H1 (cell line): ENCODE measurements at regions not wholly inside any gene's neighbourhood (a gene's known extent, or its start where the extent isn't known, plus 50 kb on each side); places are given as distances from the start of the nearest gene placed in this dataset.

ENCODE experiments used
- CTCF ChIA-PET: fragments of 300-600 bp; sonication (Branson Sonifier 250); formaldehyde crosslinking; loops from one replicate; lab custom pipeline; 2021; ENCODE audit not compliant: partially characterized antibody; lab: Charles Lee
- POLR2A ChIA-PET: fragments of 300-600 bp; sonication (Branson Sonifier 250); formaldehyde crosslinking; loops from one replicate; lab custom pipeline; 2021; ENCODE audit warnings: inconsistent platforms; ENCODE audit not compliant: partially characterized antibody; lab: Charles Lee
- DNase-seq, 2 experiments: peaks; one replicate each; pipeline versions ENCODE4 v3.0.0 to v3.0.0-alpha.2; 2010 to 2022; ENCODE audit warnings: low spot score in 2 of 2, low read depth in 1 of 2, mixed read lengths in 1 of 2
- FAIRE-seq: peaks from 2 replicates; lab custom pipeline; 2011; peaks lifted over from hg19 to GRCh38; lab: Jason Lieb, UNC
- H2AFZ ChIP-seq: 2 replicates; pipeline ENCODE4 v1.8.1; 2012; ENCODE audit warnings: low read length, inconsistent platforms
- H2AK5ac ChIP-seq: 2 replicates; pipeline ENCODE4 v1.6.1; 2013; ENCODE audit warnings: low read depth, low read length
- H2BK120ac ChIP-seq: replicated peaks from 2 replicates; pipeline ENCODE3; 2013; ENCODE audit warnings: low read depth, low read length, inconsistent platforms
- H2BK12ac ChIP-seq: 2 replicates; pipeline ENCODE4 v1.6.1; 2013; ENCODE audit warnings: low read depth, low read length
- H2BK15ac ChIP-seq: 2 replicates; pipeline ENCODE4 v1.6.1; 2013; ENCODE audit warnings: low read length
- H2BK20ac ChIP-seq: 2 replicates; pipeline ENCODE4 v1.6.1; 2013; ENCODE audit warnings: low read length
- H2BK5ac ChIP-seq: 2 replicates; pipeline ENCODE4 v1.6.1; 2013; ENCODE audit warnings: low read depth, low read length
- H3K14ac ChIP-seq: 2 replicates; pipeline ENCODE4 v1.6.1; 2013; ENCODE audit warnings: inconsistent platforms; ENCODE audit not compliant: insufficient read length
- H3K18ac ChIP-seq: 2 replicates; pipeline ENCODE4 v1.6.1; 2013; ENCODE audit warnings: low read length; ENCODE audit errors: extremely low read depth
- H3K23ac ChIP-seq: 2 replicates; pipeline ENCODE4 v1.6.1; 2013; ENCODE audit warnings: inconsistent platforms; ENCODE audit not compliant: insufficient read length
- H3K23me2 ChIP-seq: 2 replicates; pipeline ENCODE4 v1.6.1; 2013; ENCODE audit warnings: low read depth, low read length
- H3K27ac ChIP-seq: 2 replicates; pipeline ENCODE4 v1.6.1; 2011; ENCODE audit warnings: low read depth, low read length, inconsistent platforms
- H3K27me3 ChIP-seq, 4 experiments: replicated peaks in 1 of 4; 1 replicate in 1 of 4; 2 replicates in 3 of 4; pipeline versions ENCODE4 v1.6.1 to v1.8.1; 2011 to 2013; ENCODE audit warnings: low read length in 3 of 4, mild to moderate bottlenecking in 3 of 4, inconsistent platforms in 2 of 4, mixed read lengths in 2 of 4, moderate library complexity in 1 of 4; ENCODE audit not compliant: control insufficient read depth in 3 of 4, insufficient read depth in 3 of 4; ENCODE audit errors: extremely low read depth in 1 of 4
- H3K36me3 ChIP-seq, 4 experiments: 2 replicates each; pipeline versions ENCODE4 v1.6.1 to v1.8.1; 2011 to 2013; ENCODE audit warnings: mild to moderate bottlenecking in 4 of 4, low read length in 3 of 4, moderate library complexity in 2 of 4, control low read depth in 1 of 4, inconsistent platforms in 1 of 4; ENCODE audit not compliant: insufficient read depth in 4 of 4, control insufficient read depth in 2 of 4
- H3K4ac ChIP-seq: replicated peaks from 2 replicates; pipeline ENCODE3; 2013; ENCODE audit warnings: low read length, low read depth, mixed read lengths, inconsistent platforms; ENCODE audit not compliant: insufficient read length
- H3K4me1 ChIP-seq, 4 experiments: replicated peaks in 1 of 4; 1 replicate in 1 of 4; 2 replicates in 3 of 4; pipeline versions ENCODE4 v1.6.1 to v1.8.1; 2011 to 2013; ENCODE audit warnings: low read length in 3 of 4, inconsistent platforms in 2 of 4, mixed read lengths in 1 of 4; ENCODE audit not compliant: insufficient read depth in 4 of 4, control insufficient read depth in 3 of 4
- H3K4me2 ChIP-seq, 2 experiments: 2 replicates each; pipeline versions ENCODE4 v1.6.1 to v1.8.1; 2011 to 2013; ENCODE audit warnings: low read depth in 2 of 2, low read length in 2 of 2, control low read depth in 1 of 2, inconsistent platforms in 1 of 2, mild to moderate bottlenecking in 1 of 2; ENCODE audit not compliant: insufficient read depth in 1 of 2
- H3K4me3 ChIP-seq, 4 experiments: fragments of 200-600, 300-600 bp in 1 of 4; sonication (generic), shearing (Covaris generic), sonication (Bioruptor Twin) in 1 of 4; 2 replicates each; pipeline versions ENCODE4 v1.5.1 to v1.8.1; 2011 to 2016; ENCODE audit warnings: low read length in 4 of 4, low read depth in 3 of 4, control low read depth in 2 of 4, inconsistent platforms in 2 of 4, mild to moderate bottlenecking in 2 of 4, mixed read lengths in 1 of 4, moderate library complexity in 1 of 4; ENCODE audit not compliant: insufficient read depth in 2 of 4; ENCODE audit errors: extremely low read depth in 1 of 4
- H3K56ac ChIP-seq: replicated peaks from 2 replicates; pipeline ENCODE3; 2013; ENCODE audit warnings: low read depth, mild to moderate bottlenecking, mixed read lengths, low read length, inconsistent platforms; ENCODE audit not compliant: insufficient read length
- H3K79me1 ChIP-seq: 2 replicates; pipeline ENCODE4 v1.6.1; 2013; ENCODE audit warnings: low read depth, low read length, control low read depth
- H3K79me2 ChIP-seq, 2 experiments: 2 replicates each; pipeline versions ENCODE4 v1.6.1 to v1.8.1; 2012 to 2013; ENCODE audit warnings: low read length in 2 of 2, mild to moderate bottlenecking in 2 of 2, inconsistent platforms in 1 of 2; ENCODE audit not compliant: insufficient read depth in 2 of 2, control insufficient read depth in 1 of 2
- H3K9ac ChIP-seq, 4 experiments: replicated peaks in 1 of 4; 1 replicate in 1 of 4; 2 replicates in 3 of 4; pipeline versions ENCODE4 v1.6.1 to v1.8.1; 2011 to 2013; ENCODE audit warnings: low read depth in 3 of 4, low read length in 3 of 4, control low read depth in 2 of 4, mild to moderate bottlenecking in 2 of 4, moderate library complexity in 2 of 4, inconsistent platforms in 1 of 4; ENCODE audit errors: extremely low read depth in 1 of 4
- H3K9me3 ChIP-seq, 2 experiments: 2 replicates each; pipeline versions ENCODE4 v1.6.1 to v1.8.1; 2012 to 2013; ENCODE audit warnings: mild to moderate bottlenecking in 2 of 2, moderate library complexity in 2 of 2, control low read depth in 1 of 2, inconsistent platforms in 1 of 2, low read depth in 1 of 2, low read length in 1 of 2, mixed read lengths in 1 of 2; ENCODE audit not compliant: insufficient read depth in 2 of 2
- H4K20me1 ChIP-seq, 2 experiments: replicated peaks in 1 of 2; 2 replicates each; pipeline versions ENCODE3 to v1.8.1; 2011 to 2013; ENCODE audit warnings: inconsistent platforms in 2 of 2, low read length in 2 of 2, mild to moderate bottlenecking in 1 of 2; ENCODE audit not compliant: insufficient read depth in 2 of 2, control insufficient read depth in 1 of 2
- H4K5ac ChIP-seq: 2 replicates; pipeline ENCODE4 v1.6.1; 2013; ENCODE audit warnings: low read length, low read depth, mixed read lengths, inconsistent platforms; ENCODE audit not compliant: insufficient read length
- H4K8ac ChIP-seq: 2 replicates; pipeline ENCODE4 v1.8.0; 2013; ENCODE audit warnings: mild to moderate bottlenecking, moderate library complexity, low read length, inconsistent platforms; ENCODE audit not compliant: insufficient read depth; ENCODE audit errors: extremely low read depth
- H4K91ac ChIP-seq: replicated peaks from 2 replicates; pipeline ENCODE3; 2013; ENCODE audit warnings: low read length, mixed read lengths, inconsistent platforms; ENCODE audit not compliant: insufficient read length
- ASH2L ChIP-seq: fragments of 200-600, 300-600 bp; sonication (generic); IDR thresholded peaks from one replicate; pipeline ENCODE4 v1.7.1; 2017; ENCODE audit warnings: low read length
- BRCA1 ChIP-seq: IDR thresholded peaks from 2 replicates; pipeline ENCODE4 v1.6.1; 2012; ENCODE audit warnings: low read depth, low read length, improper control_type of control experiment
- NRF1 ChIP-seq: IDR thresholded peaks from 2 replicates; pipeline ENCODE4 v1.6.1; 2011; ENCODE audit warnings: mild to moderate bottlenecking, low read depth, low read length, improper control_type of control experiment
- PHF8 ChIP-seq: fragments of 200-600 bp; sonication (generic); conservative IDR thresholded peaks from 2 replicates; pipeline ENCODE4 v1.7.1; 2012; ENCODE audit warnings: low read depth, mild to moderate bottlenecking, inconsistent platforms, low read length, moderate library complexity
- RBBP5 ChIP-seq: IDR thresholded peaks from 2 replicates; pipeline ENCODE4 v1.7.1; 2012; ENCODE audit warnings: low read depth, mild to moderate bottlenecking, inconsistent platforms, low read length, moderate library complexity, borderline replicate concordance
- RNF2 ChIP-seq: fragments of 200-900, 300-1000 bp; sonication (generic); IDR thresholded peaks from 2 replicates; pipeline ENCODE4 v1.7.1; 2016; ENCODE audit warnings: borderline replicate concordance, low read depth, mild to moderate bottlenecking, antibody characterized with exemption, low read length; ENCODE audit not compliant: poor library complexity, severe bottlenecking; ENCODE audit errors: missing control alignments
- SIN3A ChIP-seq, 2 experiments: IDR thresholded peaks in 1 of 2; conservative IDR thresholded peaks in 1 of 2; 2 replicates each; pipeline ENCODE4 v1.6.1; 2011 to 2012; ENCODE audit warnings: low read length in 2 of 2, improper control_type of control experiment in 1 of 2, low read depth in 1 of 2, mild to moderate bottlenecking in 1 of 2
- SIRT6 ChIP-seq: IDR thresholded peaks from one replicate; pipeline ENCODE4 v1.7.1; 2012; ENCODE audit warnings: low read length, inconsistent platforms
- TAF1 ChIP-seq: IDR thresholded peaks from 2 replicates; pipeline ENCODE4 v1.6.1; 2011; ENCODE audit warnings: mild to moderate bottlenecking, low read depth, low read length
- whole genome bisulfite sequencing, 2 experiments: shearing (Covaris generic) in 1 of 2; methylation state at CpG; one replicate each; pipeline versions ENCODE4 v1.1.6 to v1.1.7; 2013 to 2015; ENCODE audit warnings: low lambda C conversion rate in 2 of 2, mixed read lengths in 2 of 2, inconsistent platforms in 1 of 2, low coverage in 1 of 2, missing lambda C conversion rate in 1 of 2; ENCODE audit not compliant: insufficient replicate concordance in 2 of 2, insufficient coverage in 1 of 2, insufficient read length in 1 of 2; ENCODE audit errors: extremely low coverage in 1 of 2, missing lambda C conversion rate in 1 of 2; 5-methylcytosine and 5-hydroxymethylcytosine counted together
- TF ChIP-seq, protein P1 (sequence below): IDR thresholded peaks from 2 replicates; pipeline ENCODE4 v1.6.1; 2012; ENCODE audit warnings: inconsistent platforms

DNA sequence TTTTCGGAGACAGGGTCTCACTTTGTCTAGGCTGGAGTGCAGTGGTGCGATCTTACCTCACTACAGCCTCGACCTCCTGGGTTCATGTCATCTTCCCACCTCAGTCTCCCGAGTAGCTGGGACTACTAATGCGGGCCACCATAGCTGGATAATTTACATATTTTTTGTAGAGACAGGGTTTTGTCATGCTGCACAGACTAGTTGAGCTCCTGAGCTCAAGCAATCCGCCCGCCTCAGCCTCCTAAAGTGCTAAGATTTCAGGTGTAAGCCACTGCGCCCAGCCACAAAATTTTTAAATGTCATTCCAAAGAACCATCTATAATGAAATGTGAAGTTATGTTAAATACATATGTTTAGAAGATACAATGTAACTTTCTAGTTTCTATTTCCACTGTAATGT is 4747.7 kb upstream of the OR11H1 start:
- Histone ChIP-seq H3K4ac (no peak overlapping the region), H4K20me1 (no peaks in the 10 kb centered on the region), H3K4me2 (no peak overlapping the region), H3K18ac (no peak overlapping the region), H4K8ac (no peak overlapping the region), H3K79me2 (no peaks in the 10 kb centered on the region), H3K14ac (no peak overlapping the region), H2BK20ac (no peak overlapping the region), H3K23ac (no peak overlapping the region), H3K27me3 (no peaks in the 10 kb centered on the region), H3K27ac (no peak overlapping the region), H2AK5ac (no peak overlapping the region), H4K5ac (no peak overlapping the region), H4K91ac (no peak overlapping the region), H2AFZ (no peak overlapping the region), H2BK120ac (no peak overlapping the region), H3K4me1 (no peaks in the 10 kb centered on the region), H3K56ac (no peak overlapping the region), H3K4me3 (no peak overlapping the region; a peak in 1 of 8 replicates), H2BK15ac (no peak overlapping the region), H3K36me3 (no peaks in the 10 kb centered on the region), H2BK12ac (no peak overlapping the region), H2BK5ac (no peak overlapping the region), H3K9me3 (peaks cover 54 to 77% of the 10 kb centered on the region in 2 experiments), H3K79me1 (no peaks in the 10 kb centered on the region), H3K23me2 (no peaks in the 10 kb centered on the region), H3K9ac (no peak overlapping the region)
- CTCF ChIA-PET: no interaction called here
- POLR2A ChIA-PET: no interaction called here
- FAIRE-seq (no peak), DNase-seq (no peak)
- WGBS, 2 experiments: 65% methylated on average over 8 of the region's 8 CpGs; no CpG with 5 or more reads in 1 of the 2 experiments
- TF ChIP-seq BRCA1 (no peak), RNF2 (no peak), SIRT6 (no peak), ASH2L (no peak), SIN3A (conservative IDR thresholded peaks at IDR 0.05 in 1 of 2, IDR thresholded peaks at IDR 0.05 in 1 of 2; ENCODE audit: low read depth in 1 of 2, low read length in 2 of 2) (no peak), NRF1 (no peak), RBBP5 (no peak), PHF8 (no peak), TAF1 (no peak)
- TF ChIP-seq, protein P1, sequence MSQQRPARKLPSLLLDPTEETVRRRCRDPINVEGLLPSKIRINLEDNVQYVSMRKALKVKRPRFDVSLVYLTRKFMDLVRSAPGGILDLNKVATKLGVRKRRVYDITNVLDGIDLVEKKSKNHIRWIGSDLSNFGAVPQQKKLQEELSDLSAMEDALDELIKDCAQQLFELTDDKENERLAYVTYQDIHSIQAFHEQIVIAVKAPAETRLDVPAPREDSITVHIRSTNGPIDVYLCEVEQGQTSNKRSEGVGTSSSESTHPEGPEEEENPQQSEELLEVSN: no peak
